VCaP (cell line): ENCODE measurements at regions not wholly inside any gene's neighbourhood (a gene's known extent, or its start where the extent isn't known, plus 50 kb on each side); places are given as distances from the start of the nearest gene placed in this dataset.

Experiments
- H3K27ac ChIP-seq: fragments of 450-650 bp; 2 replicates; pipeline ENCODE4 v1.5.1; 2017
- CTCF ChIP-seq: fragments of 450-650 bp; conservative IDR thresholded peaks from 2 replicates; pipeline ENCODE4 v1.5.1; 2017; ENCODE audit warnings: mild to moderate bottlenecking, moderate library complexity

GRCh38 chr20:48307277-48307676, 520.5 kb downstream of the PREX1 start:
- no peak for TF ChIP-seq CTCF
- no peak overlapping the region for H3K27ac ChIP-seq

GRCh38 chr20:48302844-48303542, 517.7 kb upstream of the SULF2 start:
- H3K27ac ChIP-seq, result no peak overlapping the region
- TF ChIP-seq CTCF, result no peak

GRCh38 chr20:48302149-48302548, 516.9 kb upstream of the SULF2 start:
- TF ChIP-seq CTCF, result no peak
- no peak overlapping the region for H3K27ac ChIP-seq

- no peak overlapping the region for H3K27ac ChIP-seq
- no peak for TF ChIP-seq CTCF
Measured at GRCh38 chr20:48301189-48301588, 515.9 kb upstream of the SULF2 start.

- H3K27ac ChIP-seq, result no peak overlapping the region
- no peak for TF ChIP-seq CTCF
Measured at GRCh38 chr20:48300529-48300928, 515.2 kb upstream of the SULF2 start.

DNA sequence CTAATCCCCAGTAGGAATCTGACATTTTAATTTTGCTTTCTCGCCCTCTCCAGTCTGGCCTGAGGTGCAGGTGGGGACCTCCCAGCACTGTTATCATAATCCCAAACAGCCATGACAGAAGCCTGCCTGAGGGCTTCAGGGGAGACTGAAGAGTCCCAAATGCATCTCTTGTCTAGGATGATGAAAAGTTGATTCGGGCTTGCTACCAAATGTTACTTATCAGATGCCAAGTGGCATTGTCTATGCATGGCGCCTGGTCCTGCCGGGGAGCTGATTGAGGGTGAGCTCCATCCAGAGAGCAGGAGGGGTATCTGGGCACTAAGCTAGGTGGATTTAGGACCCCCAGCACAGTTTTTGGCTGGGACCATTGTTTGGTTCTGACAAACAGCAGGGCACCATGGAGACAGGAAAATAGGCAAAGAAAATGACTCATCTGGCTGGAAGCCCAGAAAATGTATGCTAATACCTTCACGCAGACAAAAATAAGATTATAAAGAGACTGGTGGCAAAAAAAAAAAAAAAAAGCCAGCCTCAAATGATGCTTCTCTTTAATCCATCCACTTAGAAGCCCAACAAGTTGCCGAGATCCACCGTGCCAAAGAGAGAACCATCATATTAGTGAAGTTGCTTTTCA, 513.7 kb upstream of the SULF2 start:
- H3K27ac ChIP-seq, result no peak overlapping the region
- no peak for TF ChIP-seq CTCF

DNA sequence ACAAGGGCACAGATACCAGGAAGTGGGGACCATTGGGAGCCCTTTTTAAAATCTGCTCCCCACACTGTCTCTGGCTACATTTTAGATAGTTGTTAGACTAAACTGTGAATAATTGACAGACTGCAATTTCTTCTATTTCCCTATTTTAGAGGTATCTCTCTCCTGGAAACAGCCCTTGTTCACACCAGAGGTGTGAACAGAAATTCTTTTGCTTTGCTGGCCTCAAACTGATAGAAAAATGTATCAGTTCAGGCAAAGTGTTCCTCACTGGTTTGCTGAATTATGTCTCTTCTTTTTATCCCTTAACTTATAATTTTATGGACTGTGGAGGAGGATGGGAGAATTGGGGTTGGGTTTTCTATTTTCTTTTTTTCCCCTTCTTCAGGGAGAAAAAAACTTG, 513.2 kb upstream of the SULF2 start:
- H3K27ac ChIP-seq, result no peak overlapping the region
- TF ChIP-seq CTCF, result no peak
